Stimulated activated naive CD8-positive, alpha-beta T cell treated with anti-CD3 and anti-CD28 coated beads, Interleukin-15, Interleukin-2, amounts not matched to agents 100 ng/mL and 50 ng/mL, for 24 hours (primary cell): ENCODE measurements at regions not wholly inside any gene's neighbourhood (a gene's known extent, or its start where the extent isn't known, plus 50 kb on each side); places are given as distances from the start of the nearest gene placed in this dataset.

Experiments used
- H3K27ac Mint-ChIP-seq: one replicate; pipeline ENCODE4 v1.8.0; 2021; ENCODE audit warnings: mild to moderate bottlenecking, mixed read lengths
- H3K27me3 Mint-ChIP-seq: one replicate; pipeline ENCODE4 v1.8.0; 2021; ENCODE audit warnings: mixed read lengths
- H3K36me3 Mint-ChIP-seq: one replicate; pipeline ENCODE4 v1.8.0; 2021; ENCODE audit warnings: low read depth, mixed read lengths
- H3K4me1 Mint-ChIP-seq: one replicate; pipeline ENCODE4 v1.8.0; 2021; ENCODE audit warnings: low read depth, mixed read lengths
- H3K4me3 Mint-ChIP-seq: one replicate; pipeline ENCODE4 v1.8.0; 2021; ENCODE audit warnings: mild to moderate bottlenecking, mixed read lengths
- H3K9me3 Mint-ChIP-seq: one replicate; pipeline ENCODE4 v1.8.0; 2021; ENCODE audit warnings: mixed read lengths

DNA sequence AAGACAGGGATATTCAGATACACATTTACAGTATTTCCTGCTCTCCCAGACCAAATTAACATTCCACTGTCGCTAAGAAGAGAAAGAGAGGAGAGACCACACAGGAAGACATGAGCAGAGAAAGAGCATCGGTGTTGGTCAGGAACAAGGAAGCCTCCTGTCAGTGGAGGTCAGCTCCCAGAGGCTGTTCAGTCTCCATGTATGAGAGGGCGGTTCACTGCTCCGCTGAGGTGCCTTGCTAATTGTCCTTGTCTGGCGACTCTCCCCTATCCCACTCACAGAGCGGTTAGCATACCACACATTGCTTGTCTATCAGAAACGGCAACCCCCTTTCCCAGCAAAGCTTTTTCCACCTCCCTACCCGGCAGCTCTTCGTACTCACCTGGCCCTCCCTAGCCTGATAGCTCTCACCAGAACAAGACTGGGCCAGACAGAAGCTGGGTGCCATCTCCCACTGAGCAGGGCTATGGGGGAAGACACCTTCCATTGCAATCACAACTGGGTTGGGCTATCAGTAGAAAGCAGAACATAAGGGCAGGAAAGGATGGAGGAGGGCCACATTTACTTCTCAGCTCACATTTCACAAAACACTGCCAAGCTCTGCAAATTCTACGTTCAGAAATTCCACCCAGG lies 58.6 kb upstream of the LMNB1 start:
- H3K4me3 Mint-ChIP-seq: no peak overlapping the region
- no peaks in the 10 kb centered on the region for H3K27me3 Mint-ChIP-seq
- no peaks in the 10 kb centered on the region for H3K9me3 Mint-ChIP-seq
- H3K36me3 Mint-ChIP-seq: no peaks in the 10 kb centered on the region
- H3K27ac Mint-ChIP-seq: no peak overlapping the region
- H3K4me1 Mint-ChIP-seq: peaks cover 5% of the 10 kb centered on the region

DNA sequence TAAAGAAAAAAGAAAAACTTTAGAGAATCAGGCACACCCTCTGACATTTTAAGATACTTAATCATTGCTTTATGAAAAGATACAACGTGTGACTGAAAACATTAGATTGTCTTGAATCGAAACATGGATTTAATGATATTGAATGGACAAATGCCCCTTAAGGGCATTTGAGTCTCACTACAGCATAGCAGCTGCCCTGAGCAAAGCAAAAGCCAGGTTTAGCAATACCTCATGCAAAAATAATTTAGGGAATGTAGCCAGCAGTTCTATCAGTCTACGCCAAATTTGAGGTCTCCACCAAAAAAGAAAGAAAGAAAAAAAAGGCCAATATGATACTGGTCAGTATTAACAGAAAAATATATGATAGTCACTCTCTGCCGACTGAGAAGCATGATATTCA lies 56.6 kb upstream of the LMNB1 start:
- H3K4me3 Mint-ChIP-seq: no peak overlapping the region
- H3K4me1 Mint-ChIP-seq: peaks cover 5% of the 10 kb centered on the region
- H3K27ac Mint-ChIP-seq: no peak overlapping the region
- H3K27me3 Mint-ChIP-seq: no peaks in the 10 kb centered on the region
- peaks cover 4% of the 10 kb centered on the region for H3K9me3 Mint-ChIP-seq
- H3K36me3 Mint-ChIP-seq: no peaks in the 10 kb centered on the region

DNA sequence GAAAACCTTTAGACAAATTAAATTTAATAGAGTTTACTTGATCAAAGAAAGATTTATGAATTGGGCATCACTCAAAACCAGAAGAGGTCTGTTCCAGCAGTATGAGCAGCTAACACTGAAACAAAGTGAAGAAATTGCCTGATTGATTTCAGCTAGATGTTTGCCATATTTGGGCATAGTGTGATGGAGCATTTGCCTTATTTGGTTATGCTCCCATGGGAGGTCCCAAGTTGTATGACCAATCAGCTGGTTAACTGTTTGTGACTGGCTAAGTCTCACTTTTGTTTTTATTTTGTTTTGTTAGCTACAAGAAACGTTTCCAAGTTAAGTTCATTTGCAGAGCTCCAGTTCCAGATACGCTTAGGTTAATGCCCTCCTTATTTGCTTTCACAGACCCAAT lies 53.3 kb upstream of the LMNB1 start:
- Mint-ChIP-seq H3K9me3 (peaks cover 4% of the 10 kb centered on the region), H3K27me3 (no peaks in the 10 kb centered on the region)

More for the DNA sequence above, 53.3 kb upstream of the LMNB1 start:
- Mint-ChIP-seq H3K27ac (no peak overlapping the region), H3K4me3 (no peak overlapping the region), H3K36me3 (no peaks in the 10 kb centered on the region), H3K4me1 (no peaks in the 10 kb centered on the region)
